ENCODE measurements at regions not wholly inside any gene's neighbourhood (a gene's known extent, or its start where the extent isn't known, plus 50 kb on each side); places are given as distances from the start of the nearest gene placed in this dataset.

DNA sequence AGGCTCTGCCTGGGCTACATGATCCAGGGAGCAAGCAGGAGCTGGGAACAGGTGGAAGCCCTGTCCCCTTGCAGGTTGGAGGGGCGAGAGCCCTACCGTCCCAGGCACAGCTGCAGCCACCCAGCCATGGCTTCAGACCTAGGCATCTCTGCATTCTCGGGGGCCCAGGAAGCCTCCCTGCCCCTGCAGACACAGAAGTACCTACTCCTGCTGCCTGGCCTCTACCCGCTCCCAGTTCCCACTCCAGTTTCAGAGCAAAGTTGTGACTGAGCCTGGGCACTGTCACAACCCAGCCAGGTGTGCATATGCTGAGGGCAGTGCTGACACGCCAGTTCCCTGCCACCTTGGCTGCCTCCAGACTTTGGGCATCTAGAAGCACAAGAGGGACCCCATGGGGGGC is 645.9 kb downstream of the HTR1B start:
- TF ChIP-seq POLR2A (IDR thresholded peaks at IDR 0.05; ENCODE audit: borderline replicate concordance, extremely low read depth, insufficient read depth, insufficient read length), result no peak
- TF ChIP-seq POLR2AphosphoS5 (IDR thresholded peaks at IDR 0.05; ENCODE audit: low read depth, low read length), result no peak
- TF ChIP-seq, protein P1, sequence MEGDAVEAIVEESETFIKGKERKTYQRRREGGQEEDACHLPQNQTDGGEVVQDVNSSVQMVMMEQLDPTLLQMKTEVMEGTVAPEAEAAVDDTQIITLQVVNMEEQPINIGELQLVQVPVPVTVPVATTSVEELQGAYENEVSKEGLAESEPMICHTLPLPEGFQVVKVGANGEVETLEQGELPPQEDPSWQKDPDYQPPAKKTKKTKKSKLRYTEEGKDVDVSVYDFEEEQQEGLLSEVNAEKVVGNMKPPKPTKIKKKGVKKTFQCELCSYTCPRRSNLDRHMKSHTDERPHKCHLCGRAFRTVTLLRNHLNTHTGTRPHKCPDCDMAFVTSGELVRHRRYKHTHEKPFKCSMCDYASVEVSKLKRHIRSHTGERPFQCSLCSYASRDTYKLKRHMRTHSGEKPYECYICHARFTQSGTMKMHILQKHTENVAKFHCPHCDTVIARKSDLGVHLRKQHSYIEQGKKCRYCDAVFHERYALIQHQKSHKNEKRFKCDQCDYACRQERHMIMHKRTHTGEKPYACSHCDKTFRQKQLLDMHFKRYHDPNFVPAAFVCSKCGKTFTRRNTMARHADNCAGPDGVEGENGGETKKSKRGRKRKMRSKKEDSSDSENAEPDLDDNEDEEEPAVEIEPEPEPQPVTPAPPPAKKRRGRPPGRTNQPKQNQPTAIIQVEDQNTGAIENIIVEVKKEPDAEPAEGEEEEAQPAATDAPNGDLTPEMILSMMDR (IDR thresholded peaks at IDR 0.05 in 2 of 3, conservative IDR thresholded peaks at IDR 0.05 in 1 of 3; ENCODE audit: borderline replicate concordance in 1 of 3, insufficient read depth in 1 of 3, low read depth in 2 of 3, low read length in 2 of 3), result no peak
- TF ChIP-seq YY1 (IDR thresholded peaks at IDR 0.05; ENCODE audit: extremely low read depth, insufficient replicate concordance, low read depth, low read length), result no peak
- TF ChIP-seq SIN3A (IDR thresholded peaks at IDR 0.05; ENCODE audit: low read depth), result no peak
- TF ChIP-seq TCF7L2 (IDR thresholded peaks at IDR 0.05; ENCODE audit: borderline replicate concordance, extremely low read depth, insufficient read depth, insufficient read length), result no peak
- no peak for TF ChIP-seq ZNF274 (IDR thresholded peaks at IDR 0.05; ENCODE audit: low read depth, low read length)
- TF ChIP-seq EZH2phosphoT487 (IDR thresholded peaks at IDR 0.05; ENCODE audit: borderline replicate concordance), result no peak
- TF ChIP-seq SP1 (IDR thresholded peaks at IDR 0.05; ENCODE audit: low read depth), result no peak
